K562 (cell line): ENCODE measurements at regions not wholly inside any gene's neighbourhood (a gene's known extent, or its start where the extent isn't known, plus 50 kb on each side); places are given as distances from the start of the nearest gene placed in this dataset.

Experiments used
- ATAC-seq: fragments of 200-7000 bp; cut with Tn5 transposase; 3 replicates; pipeline ENCODE4 v1.9.1; 2020; ENCODE audit warnings: moderate library complexity
- BruUV-seq: library from RNA; stranded (reverse); fragments of 400-500 nt; replicated peaks from 2 replicates; lab custom pipeline; 2021; lab: Mats Ljungman, UMichigan
- CTCF ChIA-PET: fragments of 300-600 bp; formaldehyde crosslinking; extraction: SDS; loops from one replicate; lab custom pipeline; 2021; ENCODE audit warnings: low intra/inter-chr PET ratio; lab: Yijun Ruan, JAX
- POLR2A ChIA-PET: fragments of 300-600, 350-650 bp; sonication (Branson Sonifier 250); formaldehyde crosslinking; extraction: SDS; loops from one replicate; lab custom pipeline; 2021; ENCODE audit warnings: antibody characterized with exemption, inconsistent platforms; lab: Yijun Ruan, JAX
- DNase-seq, 4 experiments: peaks; one replicate each; pipeline versions ENCODE4 v3.0.0 to v3.0.0-alpha.2; 2011 to 2018; ENCODE audit warnings: low spot score in 3 of 4, mixed read lengths in 3 of 4; ENCODE audit errors: extremely low read depth in 1 of 4
- FAIRE-seq: peaks from 2 replicates; lab custom pipeline; 2011; peaks lifted over from hg19 to GRCh38; lab: Jason Lieb, UNC
- H2AFZ ChIP-seq: 2 replicates; pipeline ENCODE4 v1.6.0; 2011; ENCODE audit warnings: low read depth, low read length, control low read depth, inconsistent platforms
- H3K27ac ChIP-seq: fragments of 200-600 bp; 3 replicates; pipeline ENCODE4 v1.8.0; 2011; ENCODE audit warnings: low read depth, mild to moderate bottlenecking, control low read depth, inconsistent platforms, low read length, moderate library complexity, mixed read lengths; ENCODE audit errors: extremely low read depth
- H3K27me3 ChIP-seq, 2 experiments: fragments of 300-600 bp in 1 of 2; 2 replicates in 1 of 2; 3 replicates in 1 of 2; pipeline versions ENCODE4 v1.6.0 to v1.8.0; 2011; ENCODE audit warnings: inconsistent platforms in 2 of 2, low read length in 2 of 2, mild to moderate bottlenecking in 1 of 2, mixed read lengths in 1 of 2, moderate library complexity in 1 of 2; ENCODE audit not compliant: control insufficient read depth in 2 of 2, insufficient read depth in 2 of 2
- H3K36me3 ChIP-seq: fragments of 300-600 bp; 3 replicates; pipeline ENCODE4 v1.8.0; 2011; ENCODE audit warnings: mild to moderate bottlenecking, low read length, inconsistent platforms; ENCODE audit not compliant: control insufficient read depth, insufficient read depth
- H3K4me1 ChIP-seq, 2 experiments: fragments of 200-600 bp in 1 of 2; replicated peaks in 1 of 2; 2 replicates in 1 of 2; 3 replicates in 1 of 2; pipeline versions ENCODE4 v1.5.1 to v1.8.0; 2011; ENCODE audit warnings: inconsistent platforms in 2 of 2, low read length in 2 of 2, mild to moderate bottlenecking in 1 of 2, mixed read lengths in 1 of 2, moderate library complexity in 1 of 2; ENCODE audit not compliant: control insufficient read depth in 2 of 2, insufficient read depth in 2 of 2
- H3K4me2 ChIP-seq: 2 replicates; pipeline ENCODE4 v1.6.1; 2011; ENCODE audit warnings: low read length, control low read depth, inconsistent platforms, mixed read lengths; ENCODE audit not compliant: insufficient read depth
- H3K4me3 ChIP-seq: fragments of 200-600 bp; sonication (generic), shearing (Covaris generic); 2 replicates; pipeline ENCODE4 v1.5.1; 2016; ENCODE audit warnings: control low read depth, inconsistent platforms
- H3K79me2 ChIP-seq: fragments of 200-600 bp; 3 replicates; pipeline ENCODE4 v1.8.0; 2011; ENCODE audit warnings: low read length, inconsistent platforms; ENCODE audit not compliant: control insufficient read depth, insufficient read depth
- H3K9ac ChIP-seq, 2 experiments: 2 replicates each; pipeline versions ENCODE4 v1.6.0 to v1.6.1; 2011; ENCODE audit warnings: low read depth in 2 of 2, low read length in 2 of 2, control low read depth in 1 of 2, inconsistent platforms in 1 of 2, mild to moderate bottlenecking in 1 of 2, mixed read lengths in 1 of 2; ENCODE audit not compliant: insufficient read depth in 1 of 2
- H3K9me1 ChIP-seq: one replicate; pipeline ENCODE4 v1.6.0; 2011; ENCODE audit warnings: inconsistent platforms, mild to moderate bottlenecking, low read length, moderate library complexity; ENCODE audit not compliant: control insufficient read depth, insufficient read depth
- H3K9me3 ChIP-seq: replicated peaks from 2 replicates; pipeline ENCODE4 v1.5.1; 2011; ENCODE audit warnings: low read depth, low read length, inconsistent platforms; ENCODE audit not compliant: control insufficient read depth, insufficient read depth
- H4K20me1 ChIP-seq: replicated peaks from 2 replicates; pipeline ENCODE4 v1.6.1; 2011; ENCODE audit warnings: low read length, inconsistent platforms, mixed read lengths; ENCODE audit not compliant: control insufficient read depth, insufficient read depth
- CHCHD3 ChIP-seq: fragments of 250-450 bp; sonication (Bioruptor Pico); IDR thresholded peaks from 2 replicates; pipeline ENCODE4 v2.1.2; 2022; ENCODE audit warnings: mild to moderate bottlenecking
- CTCFL ChIP-seq: IDR thresholded peaks from 2 replicates; pipeline ENCODE4 v1.6.1; 2011; ENCODE audit warnings: borderline replicate concordance, low read depth, mild to moderate bottlenecking, moderate library complexity, low read length; ENCODE audit not compliant: insufficient read depth, poor library complexity, severe bottlenecking
- MCM3 ChIP-seq: fragments of 450-650 bp; IDR thresholded peaks from 2 replicates; pipeline ENCODE4 v1.6.1; 2016
- MXI1 ChIP-seq: IDR thresholded peaks from 2 replicates; pipeline ENCODE4 v1.6.1; 2011; ENCODE audit warnings: low read depth, mild to moderate bottlenecking, improper control_type of control experiment, low read length
- NR2C1 ChIP-seq, 2 experiments: fragments of 450-650 bp; IDR thresholded peaks; 2 replicates each; pipeline ENCODE4 v1.6.1; 2017; ENCODE audit warnings: mild to moderate bottlenecking in 2 of 2, antibody characterized with exemption in 1 of 2, inconsistent platforms in 1 of 2, missing compliant biosample characterization in 1 of 2, missing genetic modification characterization in 1 of 2
- RNF219 ChIP-seq: fragments of 250-450 bp; sonication (Bioruptor Pico); IDR thresholded peaks from 2 replicates; pipeline ENCODE4 v1.5.0; 2022; ENCODE audit warnings: mild to moderate bottlenecking
- TSHZ1 ChIP-seq: fragments of 250-450 bp; sonication (Bioruptor Pico); IDR thresholded peaks from 2 replicates; pipeline ENCODE4 v1.4.0; 2020; ENCODE audit warnings: mild to moderate bottlenecking, moderate library complexity
- ZBTB49 ChIP-seq: sonication (generic); formaldehyde crosslinking; IDR thresholded peaks from 2 replicates; pipeline ENCODE4 v1.8.0; 2022; ENCODE audit warnings: missing genetic modification reagents, mild to moderate bottlenecking, borderline replicate concordance
- ZNF121 ChIP-seq: sonication (generic); formaldehyde crosslinking; conservative IDR thresholded peaks from 2 replicates; pipeline ENCODE4 v1.8.0; 2022; ENCODE audit warnings: missing genetic modification reagents
- ZNF445 ChIP-seq: fragments of 250-450 bp; sonication (Bioruptor Pico); IDR thresholded peaks from 2 replicates; pipeline ENCODE4 v1.4.0; 2020; ENCODE audit warnings: low read depth, mild to moderate bottlenecking, moderate library complexity
- ZNF668 ChIP-seq: fragments of 250-450 bp; sonication (Bioruptor Pico); IDR thresholded peaks from 2 replicates; pipeline ENCODE4 v1.8.0; 2022; ENCODE audit warnings: mild to moderate bottlenecking, inconsistent platforms
- WGBS: fragments of 100-300 bp; shearing (Covaris generic); methylation state at CpG from one replicate; pipeline ENCODE4 v1.1.6; 2016; ENCODE audit warnings: low coverage, mixed read lengths; ENCODE audit not compliant: insufficient coverage; ENCODE audit errors: missing lambda C conversion rate; 5-methylcytosine and 5-hydroxymethylcytosine counted together
- in situ Hi-C: fragments of 300-500 bp; cut with MboI; formaldehyde crosslinking; loops from 4 replicates; pipeline ENCODE4 v1.15.0; 2018; ENCODE audit warnings: inconsistent platforms, mixed read lengths
- intact Hi-C: fragments of 100-400 bp; cut with micrococcal nuclease; formaldehyde crosslinking; loops from 2 replicates; pipeline ENCODE4 v1.14.2; 2022

GRCh38 chr5:38148021-38148625 lies 110.2 kb upstream of the EGFLAM start:
- intact Hi-C loops: no loop called here
- Histone ChIP-seq H3K4me2 (no peak overlapping the region), H4K20me1 (no peaks in the 10 kb centered on the region), H3K27ac (no peak overlapping the region), H3K9ac (no peak overlapping the region), H3K9me3 (no peaks in the 10 kb centered on the region), H3K4me3 (no peak overlapping the region), H3K9me1 (no peaks in the 10 kb centered on the region), H3K4me1 (no peaks in the 10 kb centered on the region), H2AFZ (no peak overlapping the region), H3K36me3 (no peaks in the 10 kb centered on the region), H3K27me3 (peaks cover 0 to 2% of the 10 kb centered on the region in 2 experiments; a peak in 1 of 5 replicates), H3K79me2 (no peaks in the 10 kb centered on the region)
- ChIA-PET POLR2A (interaction anchor here (0.6 to 0.7 kb wide), 2 partner anchors 9 to 770 kb away, joined by 3 to 4 read pairs; no protein-coding TSS in a partner anchor), CTCF (no interaction called here)
- in situ Hi-C loops: no loop called here
- no peak for ATAC-seq
- BruUV-seq: no TSS peak
- no peak for FAIRE-seq
- no peak for DNase-seq
- WGBS: under 1% methylated on average over 10 of the region's 10 CpGs
- TF ChIP-seq CTCFL (no peak), ZNF445 (CRISPR knock-in tag) (no peak), NR2C1 (IDR thresholded peaks at IDR 0.05) (no peak), NR2C1 (tag; IDR thresholded peaks at IDR 0.05) (no peak), RNF219 (CRISPR knock-in tag) (no peak), ZBTB49 (CRISPR knock-in tag) (no peak), MXI1 (no peak), TSHZ1 (CRISPR knock-in tag) (no peak), CHCHD3 (no peak), ZNF121 (no peak), ZNF668 (CRISPR knock-in tag) (no peak), MCM3 (no peak)
